ENCODE measurements at regions not wholly inside any gene's neighbourhood (a gene's known extent, or its start where the extent isn't known, plus 50 kb on each side); places are given as distances from the start of the nearest gene placed in this dataset.

DNA sequence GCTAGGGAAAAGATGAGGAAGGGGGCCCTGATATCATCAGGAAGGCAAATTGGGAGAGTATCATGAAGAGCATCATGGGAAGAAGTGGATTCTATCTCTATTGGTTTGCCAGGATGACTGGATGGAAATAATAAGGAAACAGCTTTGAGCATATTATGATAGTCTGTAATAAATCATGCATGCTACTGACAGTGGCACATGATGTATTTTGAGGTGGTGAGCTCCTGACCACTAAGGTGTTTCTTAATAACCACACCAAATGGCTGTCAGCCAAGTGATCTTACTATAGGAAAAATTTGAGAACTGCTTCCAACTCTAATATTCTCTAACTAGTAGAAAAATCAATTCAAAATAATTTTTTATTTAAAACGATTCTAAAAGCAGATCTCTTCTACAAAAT is 548.4 kb upstream of the JAG1 start:
- no peak overlapping the region for H3K4me3 ChIP-seq (ENCODE audit: control insufficient read depth, low read depth, low read length)
- TF ChIP-seq, protein P1, sequence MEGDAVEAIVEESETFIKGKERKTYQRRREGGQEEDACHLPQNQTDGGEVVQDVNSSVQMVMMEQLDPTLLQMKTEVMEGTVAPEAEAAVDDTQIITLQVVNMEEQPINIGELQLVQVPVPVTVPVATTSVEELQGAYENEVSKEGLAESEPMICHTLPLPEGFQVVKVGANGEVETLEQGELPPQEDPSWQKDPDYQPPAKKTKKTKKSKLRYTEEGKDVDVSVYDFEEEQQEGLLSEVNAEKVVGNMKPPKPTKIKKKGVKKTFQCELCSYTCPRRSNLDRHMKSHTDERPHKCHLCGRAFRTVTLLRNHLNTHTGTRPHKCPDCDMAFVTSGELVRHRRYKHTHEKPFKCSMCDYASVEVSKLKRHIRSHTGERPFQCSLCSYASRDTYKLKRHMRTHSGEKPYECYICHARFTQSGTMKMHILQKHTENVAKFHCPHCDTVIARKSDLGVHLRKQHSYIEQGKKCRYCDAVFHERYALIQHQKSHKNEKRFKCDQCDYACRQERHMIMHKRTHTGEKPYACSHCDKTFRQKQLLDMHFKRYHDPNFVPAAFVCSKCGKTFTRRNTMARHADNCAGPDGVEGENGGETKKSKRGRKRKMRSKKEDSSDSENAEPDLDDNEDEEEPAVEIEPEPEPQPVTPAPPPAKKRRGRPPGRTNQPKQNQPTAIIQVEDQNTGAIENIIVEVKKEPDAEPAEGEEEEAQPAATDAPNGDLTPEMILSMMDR (conservative IDR thresholded peaks at IDR 0.05; ENCODE audit: control insufficient read depth, insufficient read depth, low read depth, low read length): no peak
- DNase-seq (ENCODE audit: low read depth): no peak

- TF ChIP-seq, protein P1 (conservative IDR thresholded peaks at IDR 0.05; ENCODE audit: control insufficient read depth, insufficient read depth, low read depth, low read length): no peak
- H3K4me3 ChIP-seq (ENCODE audit: control insufficient read depth, low read depth, low read length): no peak overlapping the region
- no peak for DNase-seq (ENCODE audit: low read depth)
Measured at GRCh38 chr20:11227602-11228001, 553.8 kb upstream of the JAG1 start.

- TF ChIP-seq, protein P1 (conservative IDR thresholded peaks at IDR 0.05; ENCODE audit: control insufficient read depth, insufficient read depth, low read depth, low read length): no peak
- H3K4me3 ChIP-seq (ENCODE audit: control insufficient read depth, low read depth, low read length): no peak overlapping the region
- DNase-seq (ENCODE audit: low read depth): peak; percentile 89
Measured at GRCh38 chr20:11229772-11230171, 556.0 kb upstream of the JAG1 start.

DNA sequence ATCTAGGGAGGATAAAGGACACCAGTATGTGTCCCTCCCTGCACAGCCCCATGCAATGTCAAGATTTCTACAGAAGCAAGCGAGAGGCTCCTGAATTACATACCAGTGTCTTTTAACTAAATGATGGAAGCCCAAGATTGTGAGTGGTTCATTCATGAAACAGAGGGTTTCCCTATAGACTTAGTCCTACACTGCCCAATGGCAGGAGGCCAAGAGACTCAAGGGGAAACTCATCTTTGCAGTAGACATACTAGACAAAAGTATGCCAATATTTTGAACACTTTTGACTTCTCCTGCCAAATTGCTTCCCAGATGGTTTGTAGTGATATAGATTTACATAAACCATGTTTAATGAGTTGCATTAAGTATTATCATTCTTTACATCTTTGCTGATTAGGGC is 557.2 kb upstream of the JAG1 start:
- DNase-seq (ENCODE audit: low read depth): no peak
- H3K4me3 ChIP-seq (ENCODE audit: control insufficient read depth, low read depth, low read length): no peak overlapping the region
- TF ChIP-seq, protein P1 (conservative IDR thresholded peaks at IDR 0.05; ENCODE audit: control insufficient read depth, insufficient read depth, low read depth, low read length): no peak

GRCh38 chr20:11231742-11232648 is 558.2 kb upstream of the JAG1 start:
- DNase-seq (ENCODE audit: low read depth): no peak
- no peak overlapping the region for H3K4me3 ChIP-seq (ENCODE audit: control insufficient read depth, low read depth, low read length)
- TF ChIP-seq, protein P1 (conservative IDR thresholded peaks at IDR 0.05; ENCODE audit: control insufficient read depth, insufficient read depth, low read depth, low read length): no peak

DNA sequence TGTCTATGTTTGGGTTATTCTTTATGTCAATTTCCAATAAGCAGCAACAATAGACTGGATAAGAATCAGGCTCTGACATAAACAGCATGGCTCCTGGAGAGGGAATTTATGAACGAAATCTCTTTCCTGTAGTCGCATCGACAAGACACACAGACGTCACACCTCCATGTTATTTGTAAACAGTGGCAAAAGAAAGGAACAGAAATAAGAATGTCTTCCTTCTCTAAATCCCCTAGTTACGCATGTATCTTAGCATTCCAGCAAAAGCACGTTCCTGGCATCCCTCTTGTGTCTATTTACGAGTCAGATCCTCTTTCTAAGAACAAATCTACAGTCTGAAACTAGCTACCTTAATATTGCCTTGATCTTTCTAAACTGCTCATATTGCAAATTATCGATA is 559.1 kb upstream of the JAG1 start:
- DNase-seq (ENCODE audit: low read depth): no peak

More for the DNA sequence above, 559.1 kb upstream of the JAG1 start:
- TF ChIP-seq, protein P1 (conservative IDR thresholded peaks at IDR 0.05; ENCODE audit: control insufficient read depth, insufficient read depth, low read depth, low read length): no peak
- no peak overlapping the region for H3K4me3 ChIP-seq (ENCODE audit: control insufficient read depth, low read depth, low read length)

All from fibroblast of mammary gland (primary cell).